ENCODE measurements at regions not wholly inside any gene's neighbourhood (a gene's known extent, or its start where the extent isn't known, plus 50 kb on each side); places are given as distances from the start of the nearest gene placed in this dataset.

GRCh38 chr4:42293967-42294813 is 103.1 kb upstream of the SHISA3 start:
- intact Hi-C loops (cut with DNase I; ENCODE audit: low total_unique reads) = no loop called here
- no peak for TF ChIP-seq CTCF (IDR thresholded peaks at IDR 0.05)
- no peak for TF ChIP-seq POLR2A (IDR thresholded peaks at IDR 0.05)
- WGBS, 2 donors = 47 to 60% methylated on average over 2 of the region's 2 CpGs
- H3K4me3 ChIP-seq (ENCODE audit: low read depth, poor library complexity, severe bottlenecking) = no peak overlapping the region
- DNase-seq (ENCODE audit: low spot score in 2 of 2) = no peak

- TF ChIP-seq POLR2A (IDR thresholded peaks at IDR 0.05) (no peak), CTCF (IDR thresholded peaks at IDR 0.05) (no peak)
- no peak for DNase-seq (ENCODE audit: low spot score in 2 of 2)
- intact Hi-C loops (cut with DNase I; ENCODE audit: low total_unique reads) = no loop called here
- no peak overlapping the region for H3K4me3 ChIP-seq (ENCODE audit: low read depth, poor library complexity, severe bottlenecking)
- WGBS, 2 donors = 87 to 89% methylated on average over 3 of the region's 3 CpGs
Measured at GRCh38 chr4:42296196-42296595, 101.1 kb upstream of the SHISA3 start.

GRCh38 chr4:42302348-42302747 is 94.9 kb upstream of the SHISA3 start:
- TF ChIP-seq CTCF (IDR thresholded peaks at IDR 0.05) = no peak
- TF ChIP-seq POLR2A (IDR thresholded peaks at IDR 0.05) = no peak
- H3K4me3 ChIP-seq (ENCODE audit: low read depth, poor library complexity, severe bottlenecking) = no peak overlapping the region
- no peak for DNase-seq (ENCODE audit: low spot score in 2 of 2)
- intact Hi-C loops (cut with DNase I; ENCODE audit: low total_unique reads) = no loop called here
- WGBS, 2 donors = 20 to 27% methylated on average over 4 of the region's 4 CpGs

GRCh38 chr4:42306221-42307109 is 90.8 kb upstream of the SHISA3 start:
- TF ChIP-seq POLR2A (IDR thresholded peaks at IDR 0.05) (no peak), CTCF (IDR thresholded peaks at IDR 0.05) (no peak)
- no peak for DNase-seq (ENCODE audit: low spot score in 2 of 2)
- no peak overlapping the region for H3K4me3 ChIP-seq (ENCODE audit: low read depth, poor library complexity, severe bottlenecking)
- intact Hi-C loops (cut with DNase I; ENCODE audit: low total_unique reads) = no loop called here
- WGBS, 2 donors = 77 to 83% methylated on average over 11 of the region's 11 CpGs

- TF ChIP-seq POLR2A (IDR thresholded peaks at IDR 0.05) (no peak), CTCF (IDR thresholded peaks at IDR 0.05) (no peak)
- DNase-seq (ENCODE audit: low spot score in 2 of 2) = no peak
- intact Hi-C loops (cut with DNase I; ENCODE audit: low total_unique reads) = no loop called here
- no peak overlapping the region for H3K4me3 ChIP-seq (ENCODE audit: low read depth, poor library complexity, severe bottlenecking)
- 71 to 78% methylated on average over 3 of the region's 3 CpGs for WGBS, 2 donors
Measured at GRCh38 chr4:42308247-42308646, 89.0 kb upstream of the SHISA3 start.
